ENCODE measurements at regions not wholly inside any gene's neighbourhood (a gene's known extent, or its start where the extent isn't known, plus 50 kb on each side); places are given as distances from the start of the nearest gene placed in this dataset.

- DNase-seq: no peak
Observed at GRCh38 chr9:17927616-17928015, 348.8 kb downstream of the SH3GL2 start.

DNA sequence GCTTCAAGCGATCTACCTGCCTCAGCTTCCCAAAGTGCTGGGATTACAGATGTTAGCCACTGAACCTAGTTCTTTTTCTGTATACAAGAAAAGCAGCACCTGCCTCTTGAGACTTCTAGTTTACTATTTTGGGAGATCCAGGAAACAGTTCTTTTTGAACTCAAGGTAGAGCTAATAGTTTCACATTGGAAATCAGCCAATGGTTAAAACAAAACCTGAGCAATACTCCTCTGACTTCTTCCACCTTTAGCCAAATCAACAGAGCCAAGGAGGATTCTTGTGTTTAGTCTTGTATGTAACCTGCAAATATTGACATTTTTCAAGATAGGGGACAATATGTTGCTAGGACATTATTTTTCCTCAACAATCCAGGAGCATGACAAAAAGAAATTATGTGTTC is 349.4 kb downstream of the SH3GL2 start:
- Histone ChIP-seq H3K27ac (ENCODE audit: low read length in 2 of 2) (no peak overlapping the region), H3K4me1 (ENCODE audit: control insufficient read depth in 2 of 2, insufficient read depth in 2 of 2, low read length in 2 of 2) (no peaks in the 10 kb centered on the region), H3K4me3 (ENCODE audit: control extremely low read depth in 1 of 5, extremely low read depth in 1 of 5, insufficient read depth in 1 of 5, low read depth in 2 of 5, low read length in 4 of 5) (no peak overlapping the region), H3K79me2 (ENCODE audit: control insufficient read depth, insufficient read depth, low read length) (no peaks in the 10 kb centered on the region), H3K36me3 (replicated peaks in 1 of 2; ENCODE audit: control extremely low read depth in 1 of 2, control insufficient read depth in 1 of 2, extremely low read depth in 1 of 2, insufficient read depth in 2 of 2, low read length in 1 of 2) (no peaks in the 10 kb centered on the region), H3K27me3 (replicated peaks in 1 of 4; ENCODE audit: control extremely low read depth in 1 of 4, control insufficient read depth in 3 of 4, insufficient read depth in 4 of 4, low read length in 3 of 4) (no peaks in the 10 kb centered on the region), H3K9me3 (ENCODE audit: control extremely low read depth in 1 of 3, control insufficient read depth in 2 of 3, insufficient read depth in 1 of 3, low read length in 2 of 3) (peaks cover 0 to 3% (median 0%) of the 10 kb centered on the region in 3 donors), H4K20me1 (ENCODE audit: control insufficient read depth, insufficient read depth, low read length, poor library complexity, severe bottlenecking) (no peaks in the 10 kb centered on the region), H3K4me2 (replicated peaks; ENCODE audit: low read depth, low read length, poor library complexity, severe bottlenecking) (no peak overlapping the region), H2AFZ (ENCODE audit: insufficient read depth, low read depth, low read length, poor library complexity, severe bottlenecking) (no peak overlapping the region), H3K9ac (ENCODE audit: low read length) (no peak overlapping the region)
- DNase-seq: no peak
- Mint-ChIP-seq H3K4me1 (no peaks in the 10 kb centered on the region), H3K27me3 (no peaks in the 10 kb centered on the region), H3K9me3 (ENCODE audit: insufficient read depth) (no peaks in the 10 kb centered on the region), H3K4me3 (no peak overlapping the region), H3K27ac (no peak overlapping the region)
- ATAC-seq (ENCODE audit: low read depth): no peak
- TF ChIP-seq CTCF (IDR thresholded peaks at IDR 0.05): no peak
- TF ChIP-seq EZH2 (IDR thresholded peaks at IDR 0.05; ENCODE audit: borderline replicate concordance, insufficient read depth, low read depth, low read length, poor library complexity, severe bottlenecking): no peak
- POLR2A ChIA-PET: no interaction called here
- WGBS (ENCODE audit: insufficient coverage): 100% methylated on average over 1 of the region's 1 CpG
- intact Hi-C loops (cut with micrococcal nuclease): no loop called here
- CTCF ChIA-PET: no interaction called here

More at GRCh38 chr9:17927616-17928015, 348.8 kb downstream of the SH3GL2 start:
- intact Hi-C loops (cut with micrococcal nuclease): no loop called here
- Mint-ChIP-seq H3K27me3 (no peaks in the 10 kb centered on the region), H3K4me1 (no peaks in the 10 kb centered on the region), H3K27ac (no peak overlapping the region), H3K4me3 (no peak overlapping the region), H3K9me3 (ENCODE audit: insufficient read depth) (no peaks in the 10 kb centered on the region)
- peaks cover 0 to 3% (median 0%) of the 10 kb centered on the region in 3 donors for H3K9me3 ChIP-seq (ENCODE audit: control extremely low read depth in 1 of 3, control insufficient read depth in 2 of 3, insufficient read depth in 1 of 3, low read length in 2 of 3)
- no peak overlapping the region for H3K4me3 ChIP-seq (ENCODE audit: control extremely low read depth in 1 of 5, extremely low read depth in 1 of 5, insufficient read depth in 1 of 5, low read depth in 2 of 5, low read length in 4 of 5)
- POLR2A ChIA-PET: no interaction called here
- no peaks in the 10 kb centered on the region for H4K20me1 ChIP-seq (ENCODE audit: control insufficient read depth, insufficient read depth, low read length, poor library complexity, severe bottlenecking)
- H2AFZ ChIP-seq (ENCODE audit: insufficient read depth, low read depth, low read length, poor library complexity, severe bottlenecking): no peak overlapping the region
- H3K27me3 ChIP-seq (replicated peaks in 1 of 4; ENCODE audit: control extremely low read depth in 1 of 4, control insufficient read depth in 3 of 4, insufficient read depth in 4 of 4, low read length in 3 of 4): no peaks in the 10 kb centered on the region
- H3K4me2 ChIP-seq (replicated peaks; ENCODE audit: low read depth, low read length, poor library complexity, severe bottlenecking): no peak overlapping the region
- H3K36me3 ChIP-seq (replicated peaks in 1 of 2; ENCODE audit: control extremely low read depth in 1 of 2, control insufficient read depth in 1 of 2, extremely low read depth in 1 of 2, insufficient read depth in 2 of 2, low read length in 1 of 2): no peaks in the 10 kb centered on the region
- no peak overlapping the region for H3K27ac ChIP-seq (ENCODE audit: low read length in 2 of 2)
- H3K79me2 ChIP-seq (ENCODE audit: control insufficient read depth, insufficient read depth, low read length): no peaks in the 10 kb centered on the region
- no peak for TF ChIP-seq EZH2 (IDR thresholded peaks at IDR 0.05; ENCODE audit: borderline replicate concordance, insufficient read depth, low read depth, low read length, poor library complexity, severe bottlenecking)
- no peak for TF ChIP-seq CTCF (IDR thresholded peaks at IDR 0.05)
- no peak for ATAC-seq (ENCODE audit: low read depth)
- CTCF ChIA-PET: no interaction called here
- H3K9ac ChIP-seq (ENCODE audit: low read length): no peak overlapping the region
- no peaks in the 10 kb centered on the region for H3K4me1 ChIP-seq (ENCODE audit: control insufficient read depth in 2 of 2, insufficient read depth in 2 of 2, low read length in 2 of 2)

All from B cell (primary cell).